ENCODE measurements at regions not wholly inside any gene's neighbourhood (a gene's known extent, or its start where the extent isn't known, plus 50 kb on each side); places are given as distances from the start of the nearest gene placed in this dataset.

- no peak for DNase-seq
These were observed 292.5 kb downstream of the PHKB start for GRCh38 chr16:47753659-47754058.
